ENCODE measurements at regions not wholly inside any gene's neighbourhood (a gene's known extent, or its start where the extent isn't known, plus 50 kb on each side); places are given as distances from the start of the nearest gene placed in this dataset.

DNA sequence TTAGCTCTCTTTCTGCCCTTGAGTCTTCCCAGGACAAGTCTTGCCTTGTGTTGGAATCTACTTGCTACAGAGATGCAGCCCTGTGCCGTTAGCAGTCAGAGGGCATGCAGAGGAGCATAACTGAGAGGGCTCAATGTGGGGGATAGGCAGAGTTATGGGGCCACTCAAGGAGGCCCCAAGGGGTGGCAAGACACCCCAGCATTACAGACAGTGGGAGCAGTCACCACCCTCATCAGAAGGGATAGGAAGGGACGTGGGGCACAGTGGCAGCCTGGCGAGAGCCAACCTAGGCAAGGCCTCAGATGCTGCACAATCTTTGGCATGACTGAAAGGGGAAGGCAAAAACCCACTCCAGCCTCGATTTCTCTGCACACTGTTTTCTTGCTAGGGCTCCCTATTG, 169.1 kb downstream of the TMEM18 start:
- no peak for DNase-seq

DNA sequence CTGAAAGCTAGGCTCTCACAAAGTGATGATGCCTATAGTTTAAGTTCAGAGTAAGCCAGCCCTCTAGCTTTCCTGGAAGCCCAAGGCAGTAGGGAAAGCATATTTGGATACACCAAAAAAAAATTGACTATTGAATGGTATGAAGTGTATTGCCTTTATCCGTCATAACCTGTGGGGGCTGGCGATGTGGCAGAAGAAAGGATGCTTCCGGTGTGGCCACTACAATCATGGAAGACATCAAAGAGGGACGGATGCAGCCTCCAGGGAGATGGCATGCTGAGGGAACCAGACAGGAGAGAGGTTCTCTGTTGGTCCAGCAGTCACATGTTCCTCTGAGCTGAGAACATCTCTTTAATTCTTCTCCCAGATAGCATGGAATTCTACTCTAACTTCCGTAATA, 170.3 kb downstream of the TMEM18 start:
- DNase-seq: no peak

DNA sequence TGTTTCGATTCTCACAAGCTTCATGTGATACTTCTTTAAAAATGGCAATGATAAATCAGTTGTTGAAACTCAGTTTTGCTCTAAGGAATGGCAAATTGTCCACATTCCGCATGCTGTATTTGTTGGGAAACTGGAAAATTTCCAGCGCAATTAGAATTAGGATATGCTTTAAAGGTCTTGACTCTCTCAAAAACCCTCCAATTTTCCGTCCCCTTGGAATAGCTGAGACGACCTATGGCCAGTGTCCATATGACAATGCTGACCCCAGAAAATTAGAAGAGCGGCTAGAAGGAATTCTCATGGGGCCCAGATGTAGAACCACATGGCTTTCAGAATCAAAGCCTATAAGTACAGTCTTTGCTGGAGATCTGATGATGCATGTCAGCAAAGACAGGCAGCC, 170.8 kb downstream of the TMEM18 start:
- DNase-seq: no peak

DNA sequence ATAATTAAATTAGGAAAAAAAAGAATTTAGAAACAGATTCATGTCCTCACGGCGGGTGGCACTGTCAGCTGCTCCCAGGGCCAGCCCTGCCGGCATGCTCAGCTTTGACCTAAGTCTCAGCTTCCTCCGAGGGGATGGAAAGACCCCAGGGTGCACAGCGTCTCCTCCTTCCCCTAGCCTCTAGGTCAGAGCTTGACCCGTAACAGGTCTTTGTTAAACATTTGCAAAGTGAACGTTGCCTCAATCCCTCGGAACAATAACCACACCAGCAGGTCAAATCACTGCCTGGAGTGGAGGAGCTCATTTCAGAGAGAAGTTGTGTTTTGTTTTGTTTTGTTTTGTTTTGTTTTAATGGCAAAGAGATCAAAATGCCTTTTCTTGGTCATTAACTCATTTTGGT, 171.3 kb downstream of the TMEM18 start:
- no peak for DNase-seq

DNA sequence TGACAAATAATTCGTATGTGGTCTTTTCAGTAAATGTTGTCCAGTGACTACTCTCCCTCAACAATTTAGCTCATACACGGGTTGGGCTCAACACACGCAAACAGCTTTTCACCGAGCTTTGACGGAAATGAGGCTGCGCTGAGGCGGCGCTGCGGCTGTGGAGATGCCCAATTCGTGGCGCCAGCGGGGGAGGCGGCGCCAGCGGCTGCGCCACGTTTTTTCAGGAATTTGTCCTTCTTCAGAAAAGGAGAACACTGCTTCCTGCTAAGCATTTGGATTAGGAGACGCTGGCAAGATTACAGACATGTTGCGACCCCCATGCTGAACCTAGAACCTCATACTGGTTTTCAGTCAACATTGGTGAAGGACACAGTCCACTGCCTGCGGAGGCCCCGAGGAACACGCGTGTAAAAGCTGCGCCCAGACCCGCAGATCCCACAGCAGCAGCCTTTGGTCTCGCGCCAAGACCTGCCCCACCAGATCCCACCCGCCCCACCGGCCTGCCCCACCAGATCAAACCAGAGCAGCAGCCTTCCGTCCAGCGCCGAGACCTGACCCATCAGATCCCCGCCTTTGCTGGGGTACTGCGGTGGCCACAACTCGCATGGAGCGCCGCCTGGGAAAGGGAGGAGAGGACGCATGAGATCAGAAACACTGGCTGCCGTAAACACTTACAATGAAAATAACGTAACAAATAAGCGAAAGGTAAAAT, 173.8 kb downstream of the TMEM18 start:
- no peak for DNase-seq

DNA sequence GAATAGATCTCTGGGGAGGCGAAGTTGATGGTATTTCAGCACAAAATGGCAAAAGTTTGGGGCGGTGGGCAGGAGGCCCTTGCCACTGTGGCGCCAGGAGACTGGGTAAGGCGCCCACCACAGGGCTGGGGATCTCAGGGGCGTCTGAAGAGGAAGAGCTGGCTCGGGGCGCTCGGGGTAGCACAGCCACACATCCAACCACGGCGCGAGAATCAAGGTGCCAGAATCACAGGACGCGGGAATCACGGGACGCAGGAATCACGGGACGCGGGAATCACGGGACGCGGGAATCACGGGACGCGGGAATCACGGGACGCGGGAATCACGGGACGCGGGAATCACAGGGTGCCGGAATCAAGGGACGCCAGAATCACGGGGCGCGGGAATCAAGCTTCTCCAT, 174.4 kb downstream of the TMEM18 start:
- no peak for DNase-seq

DNA sequence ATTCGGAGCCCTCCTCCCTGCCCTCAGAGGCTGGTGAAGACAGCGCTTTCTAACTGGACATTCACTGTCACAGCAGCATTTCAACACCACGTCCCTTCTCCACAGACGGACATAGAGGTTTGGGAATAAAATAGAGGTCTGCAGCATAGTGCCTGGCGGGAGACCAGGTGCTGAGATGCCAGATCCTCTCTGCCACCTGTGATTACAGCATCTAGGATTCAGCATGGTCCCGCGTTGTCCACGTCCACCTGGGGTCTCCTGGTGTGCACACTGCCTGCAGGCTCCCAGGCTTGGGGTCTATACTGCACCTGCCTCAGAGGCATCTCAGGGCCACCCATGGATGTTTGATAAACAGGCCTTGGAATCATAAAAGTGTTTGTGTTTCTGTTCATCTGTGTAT, 175.5 kb downstream of the TMEM18 start:
- no peak for DNase-seq

DNA sequence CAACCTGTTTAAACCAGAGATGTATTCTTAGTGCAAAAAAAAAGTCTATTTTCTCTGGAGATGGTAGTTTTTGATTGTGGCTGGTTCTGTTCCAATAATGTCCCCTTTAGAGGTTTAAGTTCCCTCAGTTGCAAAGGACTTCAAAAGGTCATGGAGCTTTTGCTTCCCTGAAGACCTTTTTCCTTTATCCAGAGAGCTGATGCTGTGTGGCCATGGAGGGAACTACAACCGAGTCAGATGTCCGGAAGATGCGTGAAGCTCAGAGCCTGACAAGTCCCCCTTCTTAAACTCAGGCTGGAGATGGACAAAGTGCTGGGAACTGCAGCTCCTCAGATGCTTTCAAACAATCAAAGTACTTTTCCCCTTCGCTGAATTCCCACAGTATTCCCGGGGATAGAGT, 176.1 kb downstream of the TMEM18 start:
- no peak for DNase-seq

DNA sequence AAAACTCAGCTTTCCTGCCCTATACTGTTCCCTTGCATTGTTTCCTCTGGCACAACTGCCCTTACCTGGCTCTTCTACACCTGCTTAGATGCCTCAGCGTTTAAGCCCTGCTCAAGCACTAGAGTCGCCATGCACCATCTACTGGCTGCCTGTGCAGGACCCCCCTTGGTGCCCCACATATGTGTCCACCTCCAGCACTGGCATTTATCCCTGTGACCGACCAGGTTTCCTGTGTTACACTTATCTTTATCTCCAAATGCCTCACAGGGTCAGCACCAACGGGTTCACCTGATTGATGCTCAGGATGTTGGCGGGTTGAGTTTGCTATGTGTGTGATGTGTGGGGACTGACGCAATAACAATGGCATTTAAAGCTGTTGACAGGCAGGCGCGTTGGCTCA, 177.5 kb downstream of the TMEM18 start:
- no peak for DNase-seq

DNA sequence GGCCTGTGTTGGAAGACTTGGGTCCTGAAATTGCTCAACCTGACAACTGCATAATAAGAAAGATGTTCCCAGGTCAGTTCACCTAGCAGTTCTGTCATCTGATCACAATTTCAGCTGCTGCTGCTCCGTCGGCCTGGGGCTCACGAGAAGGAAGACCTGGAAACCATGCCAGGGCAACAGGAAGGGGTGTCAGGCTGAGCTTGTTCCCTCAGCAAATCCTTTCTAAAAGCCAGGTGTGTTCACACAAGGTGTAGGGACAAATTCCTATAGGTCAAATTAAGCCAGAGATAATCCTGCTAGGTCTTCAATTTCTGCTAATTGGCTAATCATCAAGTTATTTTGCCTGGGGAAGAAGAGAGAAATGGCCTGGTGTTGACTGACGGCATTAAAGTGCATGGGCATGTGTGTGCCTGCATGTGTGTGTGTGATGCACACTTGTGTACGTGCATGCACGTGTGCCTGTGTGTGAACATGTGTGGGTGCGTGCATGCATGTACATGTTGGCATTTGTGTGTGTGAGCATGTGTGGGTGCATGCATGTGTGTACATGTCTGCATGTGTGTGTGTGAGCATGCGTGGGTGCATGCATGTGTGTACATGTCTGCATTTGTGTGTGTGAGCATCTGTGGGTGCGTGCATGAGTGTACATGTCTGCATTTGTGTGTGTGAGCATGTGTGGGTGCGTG, 178.6 kb downstream of the TMEM18 start:
- DNase-seq: no peak

DNA sequence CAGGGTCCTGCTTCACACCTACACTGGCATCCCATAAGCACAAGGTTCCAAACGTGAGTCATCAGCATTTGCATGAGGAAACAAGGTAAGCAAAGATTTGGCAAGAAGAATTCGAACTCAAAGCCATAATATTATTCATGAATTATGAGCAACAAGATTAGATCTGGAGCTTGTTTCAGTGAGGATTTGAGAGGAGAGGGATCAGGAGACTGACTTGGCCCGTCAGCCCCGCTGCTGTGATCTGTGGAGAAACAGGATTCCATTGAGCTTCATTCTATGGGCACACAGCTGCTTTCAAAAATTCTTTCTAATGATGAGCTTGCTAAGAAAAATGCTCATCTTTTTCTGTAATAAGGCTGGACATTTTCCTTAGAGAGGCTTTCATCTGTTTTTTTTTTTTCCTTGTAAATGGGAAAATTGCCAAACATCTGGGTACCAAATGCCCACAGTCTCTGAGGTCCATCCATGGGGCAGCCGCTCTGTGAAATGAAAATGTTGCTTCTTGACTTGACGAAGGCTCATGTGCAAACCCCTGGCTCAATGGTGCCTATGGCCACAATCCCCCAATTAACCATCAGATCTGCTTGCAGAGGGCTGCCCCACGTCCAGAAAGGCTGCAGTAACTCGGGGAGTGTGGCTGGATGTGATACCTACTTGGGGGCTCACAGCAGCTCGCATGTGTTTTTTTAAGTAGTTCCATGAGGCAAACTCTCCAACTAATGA, 179.3 kb downstream of the TMEM18 start:
- no peak for DNase-seq

DNA sequence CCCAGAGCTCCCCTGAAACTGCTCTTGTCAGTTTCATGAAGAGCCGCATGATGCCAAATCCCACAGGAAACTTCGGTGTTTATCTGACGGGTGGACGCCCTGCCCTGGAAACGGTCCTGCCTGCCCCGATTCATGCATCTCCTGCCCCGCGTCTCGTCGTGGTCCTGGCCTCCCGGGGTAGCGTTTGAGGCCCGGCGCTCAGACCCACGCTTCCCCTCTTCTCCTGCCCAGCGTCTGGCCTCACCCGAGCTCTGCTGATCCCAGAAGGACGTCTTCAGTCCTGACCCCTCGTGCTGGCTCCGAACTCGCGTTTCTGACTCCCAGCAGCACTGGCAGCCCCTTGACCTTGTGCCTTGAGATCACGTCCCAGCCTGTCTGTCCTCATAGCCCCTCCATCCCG, 180.5 kb downstream of the TMEM18 start:
- no peak for DNase-seq

DNA sequence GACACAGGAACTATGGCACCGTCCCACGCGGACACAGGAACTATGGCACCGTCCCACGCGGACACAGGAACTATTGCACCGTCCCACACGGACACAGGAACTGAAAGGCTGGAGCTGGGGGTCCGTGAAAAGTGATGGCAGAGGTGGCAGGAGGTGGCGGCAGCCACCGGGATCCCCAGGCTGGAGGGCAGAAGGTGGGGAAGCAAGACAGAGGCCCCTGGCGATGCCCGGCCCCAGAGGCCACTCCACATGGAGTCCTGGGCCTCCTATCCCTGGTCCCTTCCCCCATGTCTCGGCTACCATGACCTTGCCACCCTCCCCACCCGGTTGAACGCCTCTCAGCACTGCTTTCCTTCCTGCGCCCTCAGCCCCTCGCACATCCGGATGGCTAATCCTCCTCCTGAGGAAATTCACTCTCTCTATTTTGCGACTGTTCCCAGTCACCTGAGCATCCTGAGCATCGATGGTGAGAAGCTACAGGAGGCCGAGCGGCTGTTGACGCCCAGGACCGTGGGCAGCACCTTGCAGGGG, 181.4 kb downstream of the TMEM18 start:
- no peak for DNase-seq

DNA sequence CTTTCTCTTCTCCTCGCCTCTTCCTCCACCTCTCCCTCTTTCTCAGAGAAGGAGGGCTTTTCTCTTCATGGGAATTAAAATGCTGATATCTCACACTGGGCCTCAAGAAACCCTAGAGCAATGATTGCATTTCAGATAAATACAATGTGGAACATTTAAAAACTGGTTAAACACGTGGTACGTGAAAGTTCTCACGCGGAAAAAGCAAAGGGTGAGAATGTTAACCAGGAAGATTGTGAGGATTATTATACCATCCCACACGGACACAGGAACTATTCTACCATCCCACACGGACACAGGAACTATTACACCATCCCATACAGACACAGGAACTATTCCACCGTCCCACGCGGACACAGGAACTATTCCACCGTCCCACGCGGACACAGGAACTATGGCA, 182.4 kb downstream of the TMEM18 start:
- no peak for DNase-seq

DNA sequence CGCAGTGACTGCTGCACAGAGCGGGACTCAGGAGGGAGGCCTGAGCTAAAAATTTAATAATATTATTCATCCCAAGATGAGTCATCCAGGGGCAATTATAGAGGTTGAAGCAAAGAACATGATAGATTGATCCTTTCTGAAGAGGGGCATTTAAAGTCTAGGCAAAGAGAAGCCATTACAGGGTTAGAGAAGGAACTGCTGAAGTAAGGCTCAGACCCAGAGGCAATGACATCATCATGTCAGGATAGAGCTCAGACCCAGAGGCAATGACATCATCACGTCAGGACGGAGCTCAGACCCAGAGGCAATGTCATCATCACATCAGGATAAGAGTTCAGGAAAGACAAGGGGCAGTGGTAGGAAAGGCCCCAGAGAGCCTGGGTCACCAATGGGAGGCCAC, 184.0 kb downstream of the TMEM18 start:
- DNase-seq: no peak

DNA sequence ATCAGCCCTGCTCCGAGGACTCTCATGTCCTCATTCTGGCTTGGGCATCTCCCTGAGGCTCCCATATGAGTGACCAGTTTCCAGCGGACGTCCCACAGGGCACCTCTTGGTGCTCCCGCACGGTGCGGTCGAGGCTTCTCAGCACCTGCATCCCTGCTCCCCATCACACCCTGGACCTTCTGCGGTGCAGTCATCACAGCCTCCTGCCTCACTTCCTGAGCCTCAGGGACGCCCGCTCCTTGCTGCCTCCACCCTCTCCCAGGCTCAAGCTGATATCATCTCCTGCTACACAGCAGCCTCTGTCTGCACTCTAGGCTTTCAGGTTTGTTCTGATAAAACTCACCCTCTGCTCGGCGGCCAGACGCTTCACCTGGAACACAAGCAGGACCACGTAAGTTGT, 185.0 kb downstream of the TMEM18 start:
- DNase-seq: no peak

DNA sequence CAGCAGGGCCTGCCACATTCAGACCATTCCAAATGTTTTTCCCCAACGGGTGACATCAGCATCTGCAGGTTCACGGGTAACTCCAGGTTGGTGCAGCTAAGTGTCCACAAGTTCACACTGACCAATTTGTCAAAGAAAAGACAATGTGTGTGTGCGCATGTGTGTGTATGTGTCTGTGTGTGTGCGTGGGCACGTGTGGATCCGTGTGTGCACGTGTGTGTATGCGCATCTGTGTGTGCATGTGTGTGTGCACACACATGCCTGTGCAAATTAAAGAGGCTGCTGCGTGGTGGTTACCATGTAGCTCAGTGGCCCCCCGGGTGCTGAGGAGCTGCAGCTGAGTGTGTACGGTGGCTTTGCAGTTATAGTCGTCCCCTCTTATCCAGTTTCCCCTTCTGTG, 187.4 kb downstream of the TMEM18 start:
- no peak for DNase-seq

DNA sequence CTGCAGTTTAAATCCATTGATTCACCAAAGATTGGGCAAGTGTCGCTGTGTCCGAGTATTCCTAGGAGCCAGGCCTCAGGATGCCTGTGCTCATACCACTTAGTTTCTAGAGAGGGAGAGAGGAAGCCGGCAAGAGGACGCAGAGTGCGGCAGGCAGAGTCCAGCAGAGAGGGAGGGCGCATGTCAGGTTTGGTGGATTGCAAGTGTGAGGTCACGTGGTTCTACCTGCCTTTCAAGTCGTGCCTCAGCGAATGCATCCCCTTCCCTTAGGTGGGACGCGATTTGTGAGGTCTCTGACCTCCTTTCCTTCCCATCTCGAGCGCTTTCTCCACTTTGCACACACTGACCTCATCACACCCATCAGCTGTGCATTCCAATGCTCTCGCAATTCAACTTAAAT, 188.1 kb downstream of the TMEM18 start:
- DNase-seq: no peak

DNA sequence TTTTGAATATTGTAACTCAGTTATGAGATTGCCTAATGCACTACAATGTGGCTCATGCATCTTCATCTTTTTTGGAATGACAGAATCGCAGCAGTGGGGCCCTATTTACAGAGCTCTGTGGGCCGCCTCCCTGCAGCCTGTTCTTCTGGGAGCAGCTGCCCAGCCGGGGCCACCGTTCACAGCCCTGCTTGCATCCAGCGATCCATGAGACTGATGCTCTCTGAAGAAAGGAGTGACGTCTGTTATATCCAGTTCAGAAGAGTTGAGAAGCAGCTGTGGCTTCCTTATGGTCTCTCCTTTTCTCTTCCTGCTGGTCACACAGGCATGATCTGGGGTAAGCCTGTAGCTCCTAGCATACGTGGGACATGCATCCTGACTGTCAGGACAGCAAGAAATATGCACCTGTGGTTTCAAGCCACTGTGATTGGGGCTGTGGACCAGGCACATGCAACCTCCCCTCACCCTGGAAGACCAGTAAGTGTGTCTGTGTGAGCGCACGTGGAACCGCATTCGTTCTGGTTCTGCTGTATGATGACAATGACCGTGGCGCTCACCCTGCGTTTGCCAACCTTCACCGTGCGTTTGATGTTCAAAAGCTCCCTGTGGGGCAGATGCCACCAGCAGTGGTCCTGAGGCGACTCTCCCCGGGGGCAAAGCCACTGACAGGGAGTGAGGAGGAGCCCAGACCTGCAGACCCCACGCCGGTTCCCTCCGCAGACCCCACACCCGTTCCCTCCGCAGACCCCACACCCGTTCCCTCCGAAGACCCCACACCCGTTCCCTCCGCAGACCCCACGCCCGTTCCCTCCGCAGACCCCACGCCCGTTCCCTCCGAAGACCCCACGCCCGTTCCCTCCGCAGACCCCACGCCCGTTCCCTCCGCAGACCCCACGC, 189.8 kb downstream of the TMEM18 start:
- DNase-seq: no peak

DNA sequence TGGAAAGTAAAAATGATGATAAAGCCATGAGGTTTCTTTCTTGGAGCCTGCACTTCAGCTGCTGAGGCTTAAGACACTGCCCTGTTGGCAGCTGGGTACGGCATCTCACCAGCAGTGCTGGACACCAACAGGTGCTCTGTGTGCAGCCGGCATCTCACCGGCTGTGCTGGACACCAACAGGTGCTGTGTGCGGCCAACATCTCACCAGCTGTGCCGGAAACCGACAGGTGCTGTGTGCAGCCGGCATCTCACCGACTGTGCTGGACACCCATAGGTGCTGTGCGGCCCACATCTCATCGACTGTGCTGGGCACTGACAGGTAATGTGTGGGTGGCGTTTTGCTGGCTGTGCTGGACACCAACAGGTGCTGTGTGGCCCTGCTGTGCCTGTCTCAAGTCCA, 190.8 kb downstream of the TMEM18 start:
- DNase-seq: no peak

DNA sequence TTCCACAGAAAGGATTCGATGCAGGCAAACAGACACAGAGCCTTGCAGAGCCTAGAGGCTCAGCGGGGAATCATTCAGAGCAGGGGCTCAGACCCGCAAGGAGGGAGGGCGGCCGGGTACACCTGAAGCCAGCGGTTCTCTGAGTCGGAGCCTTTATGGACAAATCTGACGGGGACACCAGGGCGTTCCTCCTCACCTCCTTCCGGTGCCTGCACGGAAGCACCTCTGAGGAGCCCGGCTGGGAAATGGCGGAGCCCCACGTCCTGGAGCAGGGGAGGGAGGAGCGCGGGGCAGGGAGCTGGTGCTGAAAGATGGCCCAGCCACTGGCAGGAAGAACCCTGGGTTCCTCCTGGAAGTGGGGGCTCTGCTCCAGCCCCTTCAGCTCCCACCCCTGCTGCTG, 193.5 kb upstream of the ALKAL2 start:
- DNase-seq: no peak

DNA sequence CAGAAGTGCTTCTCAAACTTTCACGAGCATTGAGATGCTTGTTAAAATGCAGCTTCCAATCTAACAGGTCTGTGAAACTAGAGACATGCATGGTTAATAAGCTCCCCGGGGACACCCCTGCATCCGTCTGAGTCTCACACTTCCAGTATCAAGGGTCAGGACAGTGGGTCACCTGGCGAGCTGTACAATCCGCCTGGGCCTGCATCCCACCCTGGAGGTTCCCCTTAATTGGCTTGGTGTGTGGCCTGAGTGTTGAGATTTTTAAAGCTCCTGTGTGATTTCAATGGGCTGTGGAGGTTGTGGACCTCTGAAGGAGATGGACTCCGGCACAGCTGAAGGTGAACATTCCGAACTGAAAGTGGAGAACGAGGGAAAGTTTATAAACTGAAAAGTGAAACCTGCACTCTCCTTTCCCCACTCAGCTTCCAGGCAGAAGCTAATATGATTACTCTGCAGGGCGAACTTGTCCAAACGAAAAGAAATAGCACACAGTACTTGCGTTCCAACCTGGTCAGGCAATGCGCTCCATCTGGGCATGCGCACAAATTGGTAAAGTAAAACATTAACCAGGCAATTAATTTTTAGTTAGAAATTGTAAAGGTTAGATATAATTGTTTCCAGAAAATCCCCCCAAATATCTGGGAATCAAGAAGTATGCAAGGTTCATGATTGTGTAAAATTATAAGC, 191.7 kb upstream of the ALKAL2 start:
- no peak for DNase-seq

Data from GF-D8 (cell line).